Limb (tissue), 2 donors: ENCODE measurements at regions not wholly inside any gene's neighbourhood (a gene's known extent, or its start where the extent isn't known, plus 50 kb on each side); places are given as distances from the start of the nearest gene placed in this dataset.
"Not testable (repeated sequence)": the region's sequence is repeated elsewhere in the genome, so short reads cannot be mapped to it uniquely, and the experiment has no call there.

Source experiments
- DNase-seq, 2 donors: peaks; one replicate each; pipeline ENCODE4 v3.0.0-alpha.2; 2016; ENCODE audit errors: extremely low spot score in 2 of 2

DNA sequence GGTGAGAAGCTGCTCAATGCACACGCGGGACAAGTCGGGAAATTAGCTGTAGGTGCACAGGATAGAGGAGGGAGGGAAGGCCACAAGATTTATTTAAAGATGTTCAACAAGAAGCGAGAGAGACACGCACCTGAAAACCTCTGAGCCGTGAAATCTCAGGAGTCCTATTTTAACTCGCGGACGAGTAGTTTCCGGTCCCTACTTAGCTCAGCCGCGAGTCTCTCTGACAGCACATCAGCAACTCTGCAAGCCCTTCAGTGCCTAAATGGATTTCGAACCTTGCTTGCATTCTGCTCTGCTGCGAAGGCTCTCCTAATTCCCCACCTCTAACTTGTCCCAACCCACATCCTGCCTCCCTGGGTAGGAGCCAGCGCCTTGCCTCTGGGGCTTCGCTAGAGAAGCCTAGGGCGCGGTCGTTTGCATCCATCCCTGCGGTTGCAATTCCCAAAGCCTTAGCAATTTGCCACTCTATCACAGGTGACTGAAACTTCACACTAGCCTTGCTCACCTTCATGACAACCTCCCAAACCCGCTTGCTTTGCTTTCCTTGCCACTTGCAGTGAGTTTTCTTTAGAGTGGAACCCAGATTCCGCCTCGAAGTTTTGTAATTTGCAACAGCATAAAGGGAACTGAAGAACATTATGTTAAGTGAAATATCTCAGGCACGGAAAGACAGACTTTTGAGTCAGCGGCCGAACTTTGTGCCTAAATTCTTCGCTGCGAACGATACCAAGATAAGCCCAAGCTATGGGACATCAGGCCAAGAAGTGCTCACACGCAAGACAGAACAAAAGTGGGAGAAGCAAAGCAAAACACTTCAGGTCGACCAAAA is 202.8 kb downstream of the KDM5D start:
- no peak for DNase-seq

DNA sequence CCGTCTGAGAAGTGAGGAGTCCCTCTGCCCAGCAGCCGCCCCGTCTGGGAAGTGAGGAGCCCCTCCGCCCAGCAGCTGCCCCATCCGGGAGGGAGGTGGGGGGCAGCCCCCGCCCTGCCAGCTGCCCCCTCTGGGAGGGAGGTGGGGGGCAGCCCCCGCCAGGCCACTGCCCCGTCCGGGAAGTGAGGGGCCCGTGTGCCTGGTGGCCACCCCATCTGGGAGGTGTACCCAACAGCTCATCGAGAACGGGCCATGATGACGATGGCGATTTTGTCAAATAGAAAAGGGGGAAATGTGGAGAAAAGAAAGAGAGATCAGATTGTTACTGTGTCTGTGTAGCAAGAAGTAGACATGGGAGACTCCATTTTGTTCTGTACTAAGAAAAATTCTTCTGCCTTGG is 208.8 kb downstream of the KDM5D start:
- not testable (repeated sequence) for DNase-seq

DNA sequence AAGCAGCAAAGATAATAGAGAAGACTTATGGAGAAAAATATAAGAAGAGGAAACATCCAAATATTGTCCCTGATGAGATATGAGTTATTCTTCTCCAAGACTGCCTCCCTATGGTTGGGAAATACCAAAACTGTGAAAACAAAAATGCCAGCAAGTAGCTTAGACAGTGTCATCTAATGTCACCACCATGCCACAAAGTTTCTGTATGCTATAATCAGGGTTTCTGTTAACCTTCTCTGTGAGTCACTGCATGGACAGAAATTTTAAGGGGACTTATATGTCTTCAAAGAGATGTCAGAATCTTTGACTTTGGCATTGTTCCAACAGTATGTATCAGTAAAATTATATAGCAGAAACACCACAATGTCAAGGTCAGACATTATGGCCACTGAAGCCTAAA is 222.6 kb downstream of the KDM5D start:
- no peak for DNase-seq

DNA sequence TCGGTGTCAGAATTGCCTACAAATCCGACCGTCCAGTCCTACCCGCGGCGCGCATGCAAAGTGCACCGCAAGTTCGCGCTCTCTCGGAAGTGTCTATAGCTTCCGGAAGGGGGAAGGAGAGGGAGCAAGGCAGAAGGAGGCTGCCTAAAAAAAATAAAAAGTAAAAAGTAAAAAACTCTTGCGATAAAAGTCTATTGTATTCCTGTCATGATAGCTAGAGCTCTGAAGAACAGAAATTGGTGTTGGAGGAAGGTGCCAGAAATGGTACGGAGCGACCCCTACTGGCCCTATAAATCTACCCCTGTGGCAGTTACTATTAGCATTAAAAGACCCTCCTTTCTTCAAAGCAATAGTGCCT is 241.5 kb downstream of the KDM5D start:
- no peak for DNase-seq

DNA sequence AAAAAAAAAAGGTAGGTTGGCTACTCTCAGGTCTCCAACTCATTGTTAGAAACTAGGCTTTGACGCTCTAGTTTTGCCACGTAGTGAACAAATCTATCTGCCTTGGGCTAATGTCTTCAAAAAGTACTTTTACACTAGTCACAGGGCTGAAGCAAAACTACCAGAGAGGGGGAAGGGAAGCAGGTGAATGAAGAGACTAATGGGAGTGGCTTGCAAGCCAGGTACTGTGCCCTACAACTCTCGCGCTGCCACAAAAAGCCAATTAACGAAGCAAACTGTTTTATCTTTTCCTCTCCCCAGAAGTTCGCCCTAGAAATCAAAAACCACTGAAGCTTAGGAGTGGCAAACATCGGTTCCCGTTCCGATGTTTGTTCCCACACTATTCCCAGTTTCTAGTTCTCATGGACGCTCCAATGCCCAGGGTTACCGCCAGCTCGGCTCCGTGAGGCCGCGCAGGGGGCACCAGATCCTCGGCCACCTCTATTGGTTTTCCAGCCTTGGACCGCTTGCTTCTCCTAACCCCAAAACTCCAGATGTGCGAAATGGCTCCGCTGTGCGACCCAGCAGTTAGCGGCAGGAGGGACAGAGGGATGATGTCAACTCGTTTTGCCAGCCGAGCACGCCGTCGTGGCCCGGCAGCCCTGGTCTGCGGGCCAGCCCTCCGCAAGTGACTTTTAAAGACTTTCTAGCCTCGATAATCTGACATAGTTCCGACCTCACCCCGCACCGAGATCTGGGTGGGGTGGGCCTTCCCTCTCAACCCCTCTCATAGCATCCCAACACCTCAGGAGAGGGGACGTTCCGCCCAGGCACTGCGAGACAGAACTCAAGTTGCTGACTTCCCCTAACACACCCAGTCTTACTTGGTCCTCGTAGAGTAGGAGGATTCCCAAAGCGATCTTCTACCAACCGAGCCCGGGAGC is 242.1 kb downstream of the KDM5D start:
- DNase-seq, result no peak

DNA sequence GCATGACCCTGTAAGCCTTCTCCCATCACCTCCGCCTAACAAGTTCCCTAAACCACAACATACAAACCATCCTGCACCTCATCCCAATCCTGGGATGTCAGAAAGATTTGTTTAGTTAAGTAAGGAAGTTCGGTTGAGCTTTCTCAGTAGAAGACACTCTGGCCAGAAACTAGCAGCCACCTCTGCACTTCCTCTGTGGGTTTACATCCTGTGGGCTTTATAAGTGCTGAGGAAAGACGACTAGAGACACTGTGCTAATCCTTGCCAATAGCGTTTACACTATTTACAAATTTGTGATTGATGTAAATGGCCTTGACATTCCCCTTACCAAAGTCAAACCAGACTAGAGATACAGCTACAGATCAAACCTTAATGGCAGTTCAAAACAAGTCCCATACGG is 246.0 kb downstream of the KDM5D start:
- no peak for DNase-seq

DNA sequence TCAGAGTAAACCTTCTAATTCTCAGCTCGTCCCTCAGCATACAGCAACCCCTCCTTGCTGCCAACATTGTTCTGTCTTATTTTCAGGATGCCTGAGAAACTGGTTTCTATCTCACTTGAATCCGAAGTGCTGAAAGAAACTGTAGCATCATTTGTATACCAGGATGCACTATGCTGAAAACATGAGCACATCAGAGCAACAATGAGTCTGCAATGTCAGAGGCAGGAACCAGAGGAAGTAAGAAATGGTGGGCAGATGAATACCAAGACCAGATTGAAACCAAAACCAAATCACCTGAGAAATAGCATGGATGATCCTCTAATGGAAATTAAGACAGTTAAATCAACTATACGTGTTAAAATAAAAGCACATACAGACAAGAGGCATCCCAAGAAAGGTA is 257.0 kb downstream of the KDM5D start:
- no peak for DNase-seq

DNA sequence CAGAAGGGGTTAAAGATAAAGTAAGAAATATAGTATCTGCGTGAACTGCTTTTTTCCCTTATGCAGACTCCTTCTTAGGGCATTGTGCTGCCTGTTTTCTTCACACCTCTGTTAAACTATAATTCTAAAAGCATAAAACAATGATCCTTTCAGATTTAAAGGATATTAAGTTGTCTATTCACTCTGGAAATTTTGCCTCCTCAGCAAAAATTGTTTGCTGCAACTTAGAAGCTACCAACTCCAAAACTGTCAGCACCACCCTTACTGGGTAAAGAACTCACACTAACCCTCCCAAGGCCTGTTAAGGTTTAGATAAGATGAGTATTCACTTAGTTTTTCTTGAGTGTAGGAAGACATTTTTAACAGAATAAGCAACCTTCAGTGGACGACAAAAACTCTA is 259.5 kb downstream of the KDM5D start:
- DNase-seq, result no peak

DNA sequence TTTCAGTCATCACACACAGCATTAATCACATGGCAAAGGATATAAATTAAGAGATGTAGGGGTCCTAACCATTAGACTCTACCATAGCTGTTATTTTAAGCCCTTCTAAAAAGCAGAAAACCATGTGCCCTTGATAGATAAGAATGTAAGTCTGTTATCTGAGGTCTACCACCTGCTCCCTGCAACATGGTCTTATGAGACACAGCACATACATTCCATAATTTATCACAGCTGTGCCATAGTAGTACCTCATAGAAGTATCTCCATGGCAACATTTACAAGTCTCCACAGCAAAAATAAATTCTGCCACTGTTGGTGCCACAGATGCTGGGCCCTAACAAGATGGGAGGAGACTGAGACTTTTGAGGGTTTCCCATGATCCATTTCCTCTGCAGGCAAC is 265.4 kb downstream of the KDM5D start:
- DNase-seq, result no peak

DNA sequence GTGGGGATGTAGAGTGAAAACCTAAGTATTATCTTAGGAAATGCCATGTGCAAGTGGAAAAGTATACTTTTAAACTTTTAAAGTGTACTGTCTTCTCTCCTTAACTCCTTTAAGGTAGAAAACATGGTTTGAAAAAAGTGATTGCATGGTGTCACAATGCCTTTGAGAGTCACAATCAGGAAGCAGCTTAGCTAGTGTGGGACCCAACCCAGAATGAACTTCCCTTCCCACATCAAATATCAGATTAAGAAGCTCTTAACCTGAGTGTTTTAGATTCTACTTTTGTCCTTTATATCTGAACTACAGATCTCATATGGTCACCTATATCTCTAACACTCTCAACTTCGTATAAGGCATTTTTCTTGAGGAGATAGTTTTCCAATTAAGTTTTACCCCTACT is 266.6 kb downstream of the KDM5D start:
- no peak for DNase-seq

DNA sequence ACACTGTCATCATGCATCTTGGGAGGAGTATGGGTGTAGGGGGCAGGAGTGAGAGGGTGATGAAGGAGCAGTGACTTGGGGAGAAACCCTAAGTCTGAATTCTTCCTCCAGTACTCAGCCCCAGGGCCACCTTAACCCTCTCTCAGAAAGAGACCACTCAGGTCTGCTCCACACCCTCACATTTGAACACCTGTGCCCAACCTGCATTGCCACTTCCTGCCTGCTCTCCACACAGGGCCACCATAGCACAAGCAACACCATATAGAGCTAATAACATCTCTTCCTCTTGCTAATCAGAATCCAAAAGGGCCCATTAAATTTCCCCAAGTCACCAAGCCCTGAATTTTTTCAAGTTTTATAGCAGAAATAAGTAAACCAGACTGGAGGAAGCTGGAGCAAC is 278.7 kb downstream of the KDM5D start:
- DNase-seq, result no peak

DNA sequence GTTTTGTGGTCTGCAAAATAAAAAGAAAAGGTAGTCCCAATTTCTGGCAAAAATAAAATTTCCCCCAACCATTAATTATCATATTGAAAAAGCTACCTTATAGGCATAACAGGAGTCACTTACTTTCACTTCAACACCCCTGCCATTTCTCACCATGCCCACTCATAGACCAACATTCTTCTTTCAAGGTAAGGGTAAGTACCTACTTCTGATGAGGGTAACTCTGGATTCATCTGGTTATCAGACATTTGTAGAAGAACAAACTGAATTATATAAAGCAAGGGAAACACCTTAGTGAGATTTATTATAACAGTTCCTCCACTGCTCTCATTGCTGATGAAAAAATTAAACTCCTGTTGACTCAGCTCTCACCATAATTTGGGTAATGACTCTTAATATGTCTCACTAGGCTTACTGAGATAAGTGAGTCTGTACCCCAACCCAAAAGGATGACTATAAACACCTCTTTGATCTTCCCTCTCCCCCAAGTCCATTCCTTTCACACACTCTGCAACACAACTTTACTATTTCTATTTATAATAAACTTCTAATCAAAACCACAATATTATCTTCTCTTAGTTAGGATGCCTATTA is 287.6 kb downstream of the KDM5D start:
- DNase-seq, result no peak

DNA sequence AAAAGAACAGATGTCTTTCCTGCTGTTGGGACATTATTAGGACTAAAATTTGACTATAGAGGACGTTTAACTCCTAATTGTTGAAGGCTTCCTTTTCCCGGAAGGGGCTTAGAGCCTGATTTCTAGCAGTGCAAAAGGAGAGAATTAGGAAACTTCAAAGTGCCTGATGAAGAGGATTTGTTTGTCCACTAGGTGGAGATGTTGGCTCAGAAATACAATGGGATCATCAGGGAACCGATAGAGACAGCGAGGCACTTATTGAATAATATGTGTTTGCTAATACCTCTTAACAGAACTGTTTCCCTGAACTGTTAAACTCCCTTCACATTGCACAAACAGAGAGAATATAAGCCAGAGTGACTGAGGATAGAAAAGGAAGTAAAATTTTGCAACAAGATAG is 311.5 kb downstream of the KDM5D start:
- DNase-seq, result peak in 1 of 2 donors; percentile 25

DNA sequence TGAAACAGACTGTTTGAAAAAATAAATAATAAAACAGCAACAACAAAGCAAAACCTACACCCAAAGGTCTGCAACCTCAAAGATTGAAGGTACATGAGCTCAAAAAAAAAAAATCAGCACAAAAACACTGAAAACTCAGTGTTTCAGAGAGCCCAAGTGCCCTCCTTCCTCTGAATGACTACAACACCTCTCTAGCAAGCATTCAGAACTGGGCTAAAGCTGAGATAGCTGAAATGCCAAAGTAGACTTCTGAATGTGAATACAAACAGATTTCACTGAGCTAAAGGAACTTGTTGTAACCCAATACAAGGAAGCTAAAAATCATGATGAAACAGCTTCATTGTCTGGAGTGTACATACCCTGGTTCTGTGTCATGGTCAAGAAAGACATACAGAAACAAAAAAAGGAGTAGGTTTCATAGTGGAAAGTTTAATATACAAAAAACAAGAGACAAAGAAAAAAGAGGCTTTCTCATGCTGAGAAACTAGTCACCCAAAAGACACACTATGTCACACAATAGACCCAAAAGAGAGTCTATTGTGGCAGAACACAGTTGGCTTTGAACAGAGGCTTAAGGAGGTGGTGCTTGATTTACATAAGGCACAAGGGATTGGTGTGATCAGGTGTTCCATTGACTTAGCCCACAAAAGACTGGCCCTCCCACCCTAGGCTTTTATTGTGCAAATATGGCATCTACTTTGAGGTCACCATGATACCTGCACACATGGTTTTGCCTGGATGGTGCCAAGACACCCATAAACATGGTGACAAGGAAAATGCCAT is 316.6 kb downstream of the KDM5D start:
- DNase-seq, result no peak

DNA sequence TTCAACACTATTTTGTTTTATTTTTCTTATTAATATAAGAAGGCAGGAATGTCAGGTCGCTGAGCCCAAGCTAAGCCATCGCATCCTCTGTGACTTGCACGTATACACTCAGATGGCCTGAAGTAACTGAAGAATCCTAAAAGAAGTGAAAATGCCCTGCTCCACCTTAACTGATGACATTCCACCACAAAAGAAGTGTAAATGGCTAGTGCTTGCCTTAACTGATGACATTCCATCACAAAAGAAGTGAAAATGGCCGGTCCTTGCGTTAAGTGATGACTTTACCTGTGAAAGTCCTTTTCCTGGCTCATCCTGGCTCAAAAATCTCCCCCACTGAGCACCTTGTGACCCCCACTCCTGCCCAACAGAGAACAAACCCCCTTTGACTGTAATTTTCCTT is 317.3 kb downstream of the KDM5D start:
- DNase-seq, result not testable (repeated sequence)

DNA sequence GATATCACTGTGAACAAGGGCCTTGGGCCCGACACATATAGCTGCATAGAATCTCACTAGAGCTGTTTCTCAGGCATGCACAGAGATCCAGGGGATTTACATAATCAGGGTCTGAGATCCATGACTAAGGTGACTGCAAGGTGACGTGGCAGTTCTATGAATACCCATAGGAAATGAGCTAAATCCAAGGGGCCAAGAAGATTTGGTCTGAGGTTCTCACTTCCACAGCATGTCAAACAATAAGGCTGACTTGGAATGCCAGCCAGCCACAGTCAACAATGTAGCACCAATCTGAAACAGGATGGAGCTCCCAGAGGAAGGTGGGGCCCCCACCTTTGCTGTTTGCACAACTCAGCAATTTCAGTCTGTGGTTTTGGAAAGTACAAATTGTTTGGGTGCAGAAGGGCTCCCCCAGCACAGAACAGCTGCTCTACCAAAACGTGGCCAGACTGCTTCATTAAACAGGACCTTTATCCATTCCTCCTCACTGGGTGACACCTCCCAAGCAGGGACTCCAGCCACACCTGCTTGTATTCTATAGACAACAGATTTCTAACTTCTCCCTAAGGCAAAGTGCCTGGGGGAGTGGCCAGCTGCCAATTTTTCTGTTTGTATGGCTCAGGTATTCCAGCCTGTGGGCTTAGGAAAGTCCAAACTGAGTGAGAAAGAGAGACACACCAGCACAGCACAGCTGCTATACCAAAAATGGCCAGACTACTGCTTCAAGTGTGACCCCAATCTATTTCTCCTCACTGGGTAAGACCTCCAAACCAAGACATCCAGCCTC is 333.4 kb downstream of the KDM5D start:
- no peak for DNase-seq

DNA sequence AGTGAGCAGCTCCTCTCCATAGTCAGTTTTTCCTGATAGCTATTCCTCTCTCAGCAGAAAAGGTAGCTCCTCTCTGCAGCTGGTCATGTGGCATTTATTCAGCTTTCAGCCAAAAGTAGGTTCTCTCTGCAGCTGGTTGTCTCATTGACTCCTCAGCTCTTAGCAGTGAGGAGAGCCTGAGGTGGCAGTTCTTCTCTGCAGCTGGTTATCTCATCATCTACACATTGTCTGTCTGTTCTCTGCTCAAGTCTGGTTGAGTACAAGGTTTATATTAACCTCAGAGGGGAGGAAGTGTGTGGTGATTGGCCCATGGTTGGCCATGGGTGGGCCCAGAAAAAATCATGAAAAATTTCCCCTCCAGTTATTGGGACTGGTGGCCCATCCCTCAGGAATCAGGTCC is 338.3 kb downstream of the KDM5D start:
- no peak for DNase-seq

DNA sequence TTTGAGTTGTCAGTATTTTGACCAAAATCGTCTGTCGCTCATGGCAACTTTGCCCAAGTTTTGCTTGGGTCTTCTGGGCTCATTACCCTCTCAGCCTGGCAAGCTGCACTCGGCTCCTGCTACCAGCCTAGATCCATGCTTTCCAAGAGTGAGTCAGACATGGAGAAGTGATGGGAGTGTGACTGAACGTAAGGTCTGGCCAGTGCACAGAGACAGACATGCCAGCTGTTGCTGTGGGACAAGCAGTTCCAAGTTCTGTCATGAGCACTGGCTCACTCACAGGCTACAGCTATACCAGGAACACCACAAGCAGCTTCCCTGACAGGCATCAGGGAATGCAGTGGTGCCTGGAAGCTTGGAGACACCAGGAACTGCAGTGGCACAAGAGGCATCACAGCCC is 338.9 kb downstream of the KDM5D start:
- no peak for DNase-seq

DNA sequence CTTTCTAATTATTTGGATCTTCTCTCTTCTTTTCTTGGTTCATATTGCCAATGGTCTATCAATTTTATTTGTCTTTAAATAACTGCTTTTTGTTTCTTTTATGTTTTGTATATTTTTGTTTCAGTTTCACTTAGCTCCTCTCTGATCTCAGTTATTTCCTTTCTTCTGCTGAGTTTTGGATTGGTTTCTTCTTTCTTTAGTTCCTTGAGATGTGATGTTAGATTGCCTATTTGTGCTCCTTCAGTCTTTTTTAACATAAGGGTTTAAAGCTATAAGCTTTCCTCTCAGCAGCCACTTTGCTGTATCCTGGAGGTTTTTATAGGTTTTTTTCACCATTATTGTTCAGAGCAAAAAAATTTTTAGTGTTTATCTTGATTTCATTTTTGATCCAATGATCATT is 351.6 kb downstream of the KDM5D start:
- no peak for DNase-seq

DNA sequence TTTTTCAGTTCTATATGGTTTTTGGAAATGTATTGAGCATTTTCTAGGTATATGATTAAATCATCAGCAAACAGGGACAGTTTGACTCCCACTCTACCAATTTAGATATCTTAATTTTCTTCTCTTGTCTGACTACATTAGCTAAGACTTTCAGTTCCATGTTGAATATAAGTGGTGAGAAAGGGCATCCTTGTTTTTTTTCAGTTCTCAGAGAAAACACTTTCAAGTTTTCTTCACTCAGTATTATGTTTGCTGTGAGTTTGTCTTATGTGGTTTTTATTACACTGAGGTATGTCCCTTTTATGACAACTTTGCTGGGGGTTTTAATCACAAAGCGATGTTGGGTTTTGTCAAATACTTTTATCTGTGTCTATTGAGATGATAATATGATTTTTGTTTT is 352.6 kb downstream of the KDM5D start:
- DNase-seq, result no peak

DNA sequence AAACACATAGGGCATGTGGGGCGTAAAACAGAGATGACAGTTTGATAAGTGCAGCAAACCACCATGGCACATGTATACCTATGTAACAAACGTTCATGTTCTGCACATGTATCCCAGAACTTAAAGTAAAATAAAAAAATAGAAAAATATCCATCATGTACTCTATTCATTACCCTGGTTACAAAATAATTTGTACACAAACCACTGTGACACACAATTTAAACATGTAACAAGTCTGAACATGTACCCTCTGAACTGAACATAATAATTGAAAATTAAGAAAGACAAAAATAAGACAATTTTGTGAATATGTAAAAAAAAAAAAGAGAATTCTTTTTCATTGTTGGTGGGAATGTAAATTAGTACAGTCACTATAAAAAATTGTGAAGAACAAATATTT is 379.2 kb downstream of the KDM5D start:
- DNase-seq, result no peak
